GM21786 (cell line): ENCODE measurements at regions not wholly inside any gene's neighbourhood (a gene's known extent, or its start where the extent isn't known, plus 50 kb on each side); places are given as distances from the start of the nearest gene placed in this dataset.

ENCODE experiments used
- ATAC-seq: cut with Tn5 transposase; IDR thresholded peaks from one replicate; pipeline ENCODE4 v1.9.1; 2021; ENCODE audit not compliant: unreplicated experiment

DNA sequence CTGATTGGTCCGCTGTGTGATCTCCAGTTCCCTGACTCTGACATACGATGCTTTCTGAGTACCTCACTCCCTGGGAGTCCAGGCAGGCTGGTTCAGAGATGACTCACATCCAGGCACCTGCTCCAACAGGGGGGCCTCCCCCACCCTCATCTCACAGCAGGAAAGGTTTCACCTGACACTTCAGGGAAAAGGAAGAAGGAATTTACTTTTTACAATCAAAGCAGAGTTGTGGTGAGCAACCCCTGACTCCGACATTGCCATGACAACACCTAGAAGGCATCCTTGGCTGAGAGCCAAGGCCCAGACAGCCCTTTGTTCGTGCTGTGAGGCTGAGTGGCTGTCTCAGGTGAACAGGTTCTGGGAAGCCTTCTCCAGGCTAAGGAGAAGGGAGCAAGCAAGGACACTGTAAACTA is 164.6 kb upstream of the GJB5 start:
- ATAC-seq, result no peak

GRCh38 chr1:34591751-34592629 is 162.9 kb upstream of the GJB5 start:
- no peak for ATAC-seq

DNA sequence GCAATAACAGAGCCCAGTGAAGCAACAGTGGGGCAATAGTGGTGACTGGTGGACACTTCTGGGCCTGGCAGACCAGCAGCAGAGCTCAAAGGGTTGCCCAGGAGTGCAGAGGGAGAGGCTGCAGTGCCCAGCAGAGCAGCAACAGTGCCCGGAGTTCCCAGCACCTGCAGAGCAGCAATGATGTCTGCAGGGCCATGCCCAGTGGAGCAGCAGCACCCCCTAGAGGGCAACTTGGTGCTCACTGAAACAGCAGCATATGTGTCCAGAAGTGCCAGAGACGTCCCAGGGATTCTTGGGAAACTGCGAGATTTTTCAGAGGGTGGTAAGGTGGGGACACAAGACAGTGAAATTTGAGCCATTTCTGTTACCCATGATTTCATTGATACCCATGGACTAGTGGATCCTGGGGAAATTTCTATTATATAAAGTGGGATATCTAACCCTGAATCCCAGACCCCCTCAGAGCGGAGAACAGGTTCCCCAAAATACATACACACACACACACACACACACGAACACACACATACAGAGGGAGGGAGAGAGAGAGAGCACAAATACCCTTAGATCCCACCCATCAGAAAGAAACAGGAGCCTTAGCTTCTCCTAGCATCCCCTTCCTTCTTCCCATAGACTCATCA is 156.9 kb upstream of the GJB5 start:
- no peak for ATAC-seq

DNA sequence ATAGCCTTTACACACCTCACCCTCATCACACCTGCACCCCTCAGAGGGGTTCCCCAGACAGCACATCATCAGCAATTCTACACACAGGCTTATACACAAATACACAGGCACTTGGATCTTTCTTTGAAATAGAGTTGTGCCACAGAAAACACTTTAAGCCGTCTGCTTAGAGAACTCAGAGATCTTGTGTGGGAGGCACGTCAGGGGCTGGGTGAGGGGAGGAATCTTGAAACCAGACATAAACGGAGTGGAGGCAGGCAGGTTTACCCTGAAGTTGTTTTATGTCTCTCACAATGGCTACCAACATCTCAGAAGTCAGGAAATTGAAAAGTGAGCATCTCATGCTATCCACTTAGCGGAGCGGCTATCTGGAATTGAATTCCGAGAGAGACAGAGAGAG is 151.9 kb upstream of the GJB5 start:
- ATAC-seq, result no peak

DNA sequence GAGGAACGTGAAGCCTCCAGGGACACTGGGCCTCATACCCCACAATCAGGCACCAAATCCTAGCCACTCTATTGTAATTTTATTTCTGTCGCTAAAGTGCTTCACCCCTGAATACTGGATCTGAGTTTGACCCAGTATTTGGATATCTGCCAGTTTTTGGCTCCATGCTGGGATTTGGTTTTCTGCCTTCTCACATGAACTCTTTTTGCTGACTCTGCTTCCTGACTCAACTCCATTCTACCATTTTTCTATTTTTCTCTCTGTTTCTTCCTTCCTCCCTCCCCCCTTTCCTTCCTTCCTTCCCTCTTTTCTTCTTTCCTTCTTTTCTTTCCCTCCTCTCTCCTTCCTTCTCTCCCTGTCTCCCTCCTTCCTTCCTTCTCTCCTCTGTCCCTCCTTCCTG is 151.3 kb upstream of the GJB5 start:
- ATAC-seq, result no peak

GRCh38 chr1:34606504-34606903 is 148.3 kb upstream of the GJB5 start:
- no peak for ATAC-seq

GRCh38 chr1:34610063-34610462 is 144.8 kb upstream of the GJB5 start:
- ATAC-seq, result no peak

DNA sequence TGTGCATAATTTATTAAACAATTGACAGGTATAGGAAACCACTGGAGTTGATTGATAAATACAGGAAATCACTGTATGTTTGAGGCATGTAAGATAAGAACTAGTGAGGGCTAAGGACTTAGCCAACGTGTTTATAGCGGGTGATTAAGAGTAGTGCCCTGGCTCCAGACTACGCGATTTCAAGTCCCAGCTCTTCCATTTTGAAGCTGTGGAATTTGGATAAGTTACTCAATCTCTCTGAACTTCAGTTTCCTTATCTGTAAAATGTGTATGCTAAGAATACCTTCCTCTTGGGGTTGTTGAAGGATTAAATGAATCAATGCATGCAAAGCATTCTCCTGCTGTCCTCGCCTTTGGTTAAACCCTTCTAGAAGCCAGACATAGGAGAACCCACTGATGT is 143.3 kb upstream of the GJB5 start:
- no peak for ATAC-seq

DNA sequence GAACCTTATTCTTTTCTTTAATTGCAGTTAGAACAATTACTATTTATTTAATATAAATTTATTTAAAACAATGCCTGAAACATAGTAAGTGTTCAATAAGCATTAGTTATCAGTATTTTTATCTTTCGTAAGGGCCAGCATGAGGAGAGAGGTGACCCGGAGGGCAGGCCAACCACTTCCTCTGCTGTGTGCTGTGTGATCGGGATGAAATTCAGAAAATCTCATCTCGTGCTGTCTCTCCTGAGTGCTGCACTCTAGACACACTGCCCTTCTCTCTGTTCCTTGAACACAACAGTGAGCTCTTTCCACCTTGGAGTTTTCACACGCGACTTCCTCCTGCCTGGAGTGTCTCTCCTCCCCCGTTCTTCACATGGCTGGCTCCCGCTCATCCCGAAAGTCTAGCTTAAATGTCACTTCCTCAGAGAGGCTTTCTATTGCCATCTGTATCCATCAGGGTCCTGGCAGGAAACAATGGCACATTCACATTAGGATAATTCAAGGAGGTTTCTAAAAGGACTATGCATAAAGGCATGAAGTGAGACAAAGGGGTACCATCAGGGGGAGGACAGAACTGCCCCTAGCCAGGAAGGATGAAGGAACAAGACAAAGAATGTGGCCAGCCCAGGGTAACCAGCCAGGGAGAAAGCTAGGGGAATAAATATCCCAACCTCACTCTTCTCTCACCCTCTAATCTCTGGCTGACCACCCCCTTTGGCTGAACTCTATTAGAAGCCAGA is 142.6 kb upstream of the GJB5 start:
- no peak for ATAC-seq

- no peak for ATAC-seq
Measured at GRCh38 chr1:34617321-34618118, 137.3 kb upstream of the GJB5 start.

DNA sequence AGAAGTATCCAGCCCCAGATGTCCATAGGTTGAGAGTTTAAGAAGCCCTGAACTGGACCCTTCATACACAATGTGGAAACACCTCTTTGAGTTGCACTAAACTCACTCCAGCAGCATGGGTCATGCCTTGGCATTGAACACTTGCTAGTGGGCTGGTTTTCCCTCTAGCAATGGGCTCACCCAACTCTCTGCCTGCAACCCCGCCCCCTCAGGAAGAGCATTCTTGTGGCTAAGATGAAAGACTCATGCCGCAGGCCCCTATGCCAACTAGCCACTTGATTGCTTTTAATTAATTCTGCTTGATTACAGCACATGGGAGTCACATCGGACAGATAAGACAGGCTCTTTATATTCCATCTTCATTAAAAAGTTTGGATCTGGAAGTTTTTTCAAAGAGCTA is 136.5 kb upstream of the GJB5 start:
- ATAC-seq, result no peak

DNA sequence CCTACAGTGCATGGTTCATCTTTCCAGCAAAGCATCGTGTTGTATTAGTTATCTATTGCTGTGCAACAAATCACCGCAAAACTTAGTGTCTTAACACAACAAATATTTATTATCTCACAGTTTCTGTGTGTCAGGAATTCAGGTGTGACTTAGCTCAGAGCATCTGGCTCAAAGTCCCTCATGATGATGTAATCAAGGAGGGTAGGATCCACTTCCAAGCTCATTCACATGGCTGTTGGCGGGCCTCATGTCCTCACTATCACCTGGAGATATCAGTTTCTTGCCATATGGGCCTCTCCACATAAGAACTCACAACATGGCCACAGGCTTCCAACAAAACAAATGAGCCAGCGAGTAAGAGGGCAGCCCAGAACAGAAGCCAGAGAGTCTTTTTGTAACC is 135.6 kb upstream of the GJB5 start:
- ATAC-seq, result no peak

DNA sequence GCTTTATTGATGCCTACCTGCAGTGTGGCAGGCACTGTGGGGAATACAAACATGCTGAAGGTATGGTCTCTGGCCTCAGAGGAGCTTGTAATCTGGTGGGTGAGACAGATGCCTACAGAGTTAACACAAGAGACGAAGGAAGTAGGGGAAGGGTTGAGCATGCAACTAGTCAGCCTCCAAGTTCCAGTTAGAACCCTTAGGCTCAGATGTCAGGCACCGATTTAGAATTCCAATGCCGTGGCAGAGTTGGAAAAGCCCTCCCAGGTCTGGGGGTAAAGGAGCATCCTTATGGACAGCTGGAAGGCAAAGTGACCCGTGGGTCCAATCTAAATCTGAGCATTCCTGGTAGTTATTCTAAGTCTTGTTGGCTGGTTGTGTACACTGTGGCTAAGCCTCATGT is 132.9 kb upstream of the GJB5 start:
- ATAC-seq, result no peak

- ATAC-seq, result no peak
Measured at GRCh38 chr1:34625521-34626015, 129.3 kb upstream of the GJB5 start.

- ATAC-seq, result no peak
Measured at GRCh38 chr1:34627465-34628240, 127.2 kb upstream of the GJB5 start.

GRCh38 chr1:34631126-34631525 is 123.7 kb upstream of the GJB5 start:
- ATAC-seq, result no peak

DNA sequence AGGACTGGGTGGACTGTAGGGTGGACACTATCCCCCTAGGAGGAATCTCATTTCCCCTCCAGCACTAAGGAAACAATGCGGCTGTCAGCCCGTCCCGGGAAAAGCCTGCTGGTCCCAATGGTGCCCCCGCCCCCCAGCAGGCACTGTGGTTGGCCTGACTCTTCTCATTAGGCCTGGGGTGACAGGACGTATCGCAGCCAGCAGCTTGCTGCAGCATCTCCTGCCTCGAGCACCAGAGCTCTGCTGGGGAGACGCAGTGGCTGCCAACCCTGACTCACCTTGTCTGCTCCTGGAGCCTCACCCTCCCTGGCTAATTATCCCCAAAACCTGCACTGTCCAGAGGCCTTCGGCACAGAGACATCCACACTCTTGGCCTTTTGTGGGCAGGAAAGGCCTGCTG is 115.1 kb upstream of the GJB5 start:
- ATAC-seq, result no peak

GRCh38 chr1:34640654-34641401 is 114.0 kb upstream of the GJB5 start:
- ATAC-seq, result no peak

DNA sequence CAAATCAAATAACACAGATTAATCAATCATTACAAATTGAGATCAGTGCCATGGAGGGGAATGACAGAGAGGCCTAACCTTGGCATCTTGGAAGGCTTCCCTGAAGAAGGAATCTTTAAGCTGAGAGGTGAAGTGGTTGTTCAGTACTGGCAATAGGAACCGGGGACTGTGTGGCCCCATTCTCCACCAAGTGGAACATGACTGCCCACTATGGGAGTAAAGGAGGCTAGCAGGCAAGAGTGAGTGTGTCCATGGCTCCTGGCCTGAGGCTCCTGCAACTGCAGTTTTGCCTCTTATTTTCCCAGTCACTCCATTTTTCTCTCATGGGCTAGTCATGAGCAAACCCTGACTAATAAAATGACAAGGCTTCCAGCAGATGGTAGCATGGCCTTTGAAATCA is 112.2 kb upstream of the GJB5 start:
- no peak for ATAC-seq
